GM12874 (cell line): ENCODE measurements at regions not wholly inside any gene's neighbourhood (a gene's known extent, or its start where the extent isn't known, plus 50 kb on each side); places are given as distances from the start of the nearest gene placed in this dataset.

Source experiments
- TF ChIP-seq, protein P1 (sequence below): IDR thresholded peaks from 2 replicates; pipeline ENCODE4 v1.5.1; 2011; ENCODE audit warnings: low read depth, mild to moderate bottlenecking, control low read depth, low read length, moderate library complexity; ENCODE audit not compliant: insufficient read depth

DNA sequence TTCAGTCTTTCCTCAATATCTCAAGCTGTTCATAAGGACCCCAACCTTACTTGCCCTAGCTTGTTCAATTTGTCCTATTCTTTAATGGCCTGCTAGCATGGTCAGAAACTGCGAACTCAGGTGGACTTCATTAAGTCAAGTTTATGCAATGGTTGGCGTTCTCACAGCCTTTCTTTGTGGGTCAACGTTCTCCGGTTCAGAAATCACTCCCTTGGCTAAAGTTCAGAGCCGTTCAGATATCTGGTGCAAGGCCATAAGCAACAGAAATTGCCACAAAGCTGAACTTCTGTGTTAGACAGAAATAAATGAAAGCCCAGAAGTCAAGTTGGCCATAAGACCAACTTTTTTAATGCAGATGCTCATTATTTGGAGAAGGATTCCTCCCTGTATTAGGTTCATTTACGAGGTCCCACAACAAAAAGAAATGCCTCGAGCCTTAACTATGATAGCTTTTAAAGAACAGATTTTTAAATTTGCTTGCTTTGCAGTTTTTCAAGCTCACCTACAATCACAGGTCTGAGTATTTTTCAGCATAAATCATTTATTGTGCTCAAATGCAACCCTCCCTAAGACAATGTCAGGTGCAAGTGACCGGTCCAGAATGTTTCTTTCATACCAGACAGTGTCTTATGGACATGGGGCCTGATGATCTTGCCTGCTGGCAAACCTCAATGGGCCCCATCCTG is 140.2 kb upstream of the COL11A1 start:
- TF ChIP-seq, protein P1, sequence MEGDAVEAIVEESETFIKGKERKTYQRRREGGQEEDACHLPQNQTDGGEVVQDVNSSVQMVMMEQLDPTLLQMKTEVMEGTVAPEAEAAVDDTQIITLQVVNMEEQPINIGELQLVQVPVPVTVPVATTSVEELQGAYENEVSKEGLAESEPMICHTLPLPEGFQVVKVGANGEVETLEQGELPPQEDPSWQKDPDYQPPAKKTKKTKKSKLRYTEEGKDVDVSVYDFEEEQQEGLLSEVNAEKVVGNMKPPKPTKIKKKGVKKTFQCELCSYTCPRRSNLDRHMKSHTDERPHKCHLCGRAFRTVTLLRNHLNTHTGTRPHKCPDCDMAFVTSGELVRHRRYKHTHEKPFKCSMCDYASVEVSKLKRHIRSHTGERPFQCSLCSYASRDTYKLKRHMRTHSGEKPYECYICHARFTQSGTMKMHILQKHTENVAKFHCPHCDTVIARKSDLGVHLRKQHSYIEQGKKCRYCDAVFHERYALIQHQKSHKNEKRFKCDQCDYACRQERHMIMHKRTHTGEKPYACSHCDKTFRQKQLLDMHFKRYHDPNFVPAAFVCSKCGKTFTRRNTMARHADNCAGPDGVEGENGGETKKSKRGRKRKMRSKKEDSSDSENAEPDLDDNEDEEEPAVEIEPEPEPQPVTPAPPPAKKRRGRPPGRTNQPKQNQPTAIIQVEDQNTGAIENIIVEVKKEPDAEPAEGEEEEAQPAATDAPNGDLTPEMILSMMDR: no peak

DNA sequence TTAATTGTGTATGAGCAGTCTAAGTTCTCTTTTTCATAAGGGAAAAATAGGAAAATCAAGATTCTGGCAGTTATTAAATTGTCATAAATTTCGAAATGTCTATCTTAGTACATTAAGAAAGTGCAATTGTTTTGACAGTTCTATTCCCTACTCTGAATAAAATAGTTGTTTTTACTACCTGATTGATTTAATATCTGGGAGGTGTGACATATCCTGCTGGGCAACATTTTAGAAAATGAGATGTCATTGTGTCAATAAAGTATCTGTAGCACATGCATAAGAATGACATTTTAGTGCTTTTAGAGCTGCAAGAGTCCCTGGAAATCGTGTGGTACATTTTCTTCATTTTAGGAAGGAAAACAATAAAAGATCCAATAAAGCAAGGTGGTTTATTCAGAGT is 139.2 kb upstream of the COL11A1 start:
- TF ChIP-seq, protein P1: no peak

DNA sequence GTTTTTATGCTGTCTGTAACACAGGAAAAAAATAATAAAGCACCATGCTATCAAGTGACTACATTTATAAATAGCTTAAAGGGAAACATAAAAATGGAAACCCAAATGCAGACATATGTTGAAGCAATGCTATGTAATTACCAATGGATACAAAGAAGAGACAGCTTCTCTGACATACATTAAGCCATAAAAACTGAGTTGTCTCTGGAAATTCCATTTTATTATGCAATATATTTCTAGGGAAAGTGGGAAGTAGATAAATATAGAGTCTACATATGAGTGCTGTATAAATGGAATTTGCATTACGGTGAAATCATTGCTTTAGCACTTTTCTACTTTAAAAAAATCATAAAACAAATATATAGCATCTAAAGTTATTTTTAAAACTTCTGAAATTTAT is 135.2 kb upstream of the COL11A1 start:
- TF ChIP-seq, protein P1: no peak

DNA sequence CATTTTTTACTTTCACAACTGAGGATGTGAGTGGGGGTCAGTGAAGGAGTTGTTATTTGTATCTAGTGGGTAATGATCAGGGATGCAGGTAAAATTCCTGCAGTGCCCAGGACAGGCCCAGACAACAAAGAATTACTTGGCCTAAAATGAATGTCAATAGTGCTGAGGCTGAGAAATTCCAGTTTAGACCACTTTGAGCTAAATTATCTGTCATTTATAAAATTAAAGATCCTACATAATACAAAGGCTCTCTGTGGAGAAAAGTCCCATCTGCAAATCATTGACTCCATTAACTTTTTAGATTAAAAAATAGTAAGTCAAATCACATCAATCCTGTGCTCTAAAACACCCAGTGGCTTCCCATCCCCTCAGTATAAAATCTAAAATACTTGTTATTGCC is 130.7 kb upstream of the COL11A1 start:
- TF ChIP-seq, protein P1: no peak

GRCh38 chr1:103230061-103230460 is 121.7 kb upstream of the COL11A1 start:
- TF ChIP-seq, protein P1: no peak

DNA sequence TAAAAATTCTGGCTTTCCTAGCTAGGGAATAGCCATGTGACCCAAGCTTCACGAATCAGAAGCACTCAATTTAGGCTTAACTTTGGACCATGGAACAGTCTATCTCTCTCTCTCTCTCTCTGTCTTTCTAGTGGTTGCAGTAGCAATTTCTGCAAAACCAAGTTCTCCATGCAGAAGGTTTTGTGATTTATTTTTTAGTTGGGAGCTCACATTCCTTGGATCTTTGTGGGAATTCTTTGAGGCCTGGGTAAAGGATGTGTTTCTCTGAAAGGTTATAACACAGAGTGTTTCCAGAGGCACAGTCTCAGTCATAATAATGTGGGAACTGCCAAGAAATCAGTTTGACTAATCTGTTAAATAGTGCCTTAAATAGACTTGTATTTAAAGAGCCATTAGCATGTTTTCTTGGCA is 112.3 kb upstream of the COL11A1 start:
- TF ChIP-seq, protein P1: no peak

GRCh38 chr1:103218821-103219220 is 110.5 kb upstream of the COL11A1 start:
- TF ChIP-seq, protein P1: no peak
